ENCODE measurements at regions not wholly inside any gene's neighbourhood (a gene's known extent, or its start where the extent isn't known, plus 50 kb on each side); places are given as distances from the start of the nearest gene placed in this dataset.

DNA sequence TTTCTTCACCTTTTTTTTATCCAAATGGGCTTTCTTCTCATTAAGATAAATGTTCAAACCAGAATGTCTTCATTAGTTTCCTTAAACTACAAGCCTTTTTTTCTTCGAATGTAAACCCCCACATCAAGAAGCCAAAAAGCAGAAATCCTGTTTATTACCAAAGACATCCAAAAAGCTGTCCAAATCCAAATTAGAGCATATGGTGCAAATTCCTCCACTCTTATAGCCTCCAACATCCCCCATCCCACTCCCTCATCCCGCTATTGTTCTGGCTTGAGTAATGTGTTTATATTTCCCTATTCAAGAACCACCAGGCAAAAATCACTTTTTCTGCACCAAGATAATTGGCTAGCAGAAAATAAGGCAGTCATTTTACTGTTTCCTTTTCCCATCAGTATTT lies 315.1 kb upstream of the ADGRL3 start:
- CTCF ChIA-PET = no interaction called here
- H3K4me3 ChIP-seq (ENCODE audit: low read depth, low read length) = no peak overlapping the region
- TF ChIP-seq CTCF (IDR thresholded peaks at IDR 0.05; ENCODE audit: insufficient read depth, low read length, missing control alignments) = no peak
- POLR2A ChIA-PET = no interaction called here
- no peak for DNase-seq (ENCODE audit: low read depth, low spot score)

- no peak for DNase-seq (ENCODE audit: low read depth, low spot score)
- ChIA-PET CTCF (no interaction called here), POLR2A (no interaction called here)
- no peak for TF ChIP-seq CTCF (IDR thresholded peaks at IDR 0.05; ENCODE audit: insufficient read depth, low read length, missing control alignments)
- H3K4me3 ChIP-seq (ENCODE audit: low read depth, low read length) = no peak overlapping the region
Observed at GRCh38 chr4:60890743-60891142, 309.4 kb upstream of the ADGRL3 start.

GRCh38 chr4:60891947-60892346 lies 308.2 kb upstream of the ADGRL3 start:
- no peak for DNase-seq (ENCODE audit: low read depth, low spot score)
- no peak overlapping the region for H3K4me3 ChIP-seq (ENCODE audit: low read depth, low read length)
- TF ChIP-seq CTCF (IDR thresholded peaks at IDR 0.05; ENCODE audit: insufficient read depth, low read length, missing control alignments) = no peak
- POLR2A ChIA-PET = no interaction called here
- CTCF ChIA-PET = no interaction called here

DNA sequence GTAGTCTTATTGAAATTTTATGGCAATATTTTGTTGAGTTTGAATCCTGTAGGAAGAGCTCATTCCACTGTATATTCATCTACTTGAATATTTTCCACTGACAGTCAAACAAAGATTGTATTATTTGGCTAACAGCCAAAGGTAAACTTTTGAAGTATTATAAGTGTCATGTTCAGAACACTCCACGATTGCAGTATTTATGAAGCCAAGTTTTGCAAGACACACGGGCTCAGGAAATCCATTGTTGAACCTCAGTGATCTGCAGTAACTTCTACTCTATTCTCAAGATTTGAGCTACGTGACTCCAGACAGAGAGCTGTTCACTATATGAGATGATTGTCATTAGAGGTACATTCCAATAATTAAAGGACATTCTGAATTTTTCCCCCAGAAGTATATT lies 302.7 kb upstream of the ADGRL3 start:
- ChIA-PET POLR2A (no interaction called here), CTCF (no interaction called here)
- no peak for TF ChIP-seq CTCF (IDR thresholded peaks at IDR 0.05; ENCODE audit: insufficient read depth, low read length, missing control alignments)
- H3K4me3 ChIP-seq (ENCODE audit: low read depth, low read length) = no peak overlapping the region
- DNase-seq (ENCODE audit: low read depth, low spot score) = no peak

DNA sequence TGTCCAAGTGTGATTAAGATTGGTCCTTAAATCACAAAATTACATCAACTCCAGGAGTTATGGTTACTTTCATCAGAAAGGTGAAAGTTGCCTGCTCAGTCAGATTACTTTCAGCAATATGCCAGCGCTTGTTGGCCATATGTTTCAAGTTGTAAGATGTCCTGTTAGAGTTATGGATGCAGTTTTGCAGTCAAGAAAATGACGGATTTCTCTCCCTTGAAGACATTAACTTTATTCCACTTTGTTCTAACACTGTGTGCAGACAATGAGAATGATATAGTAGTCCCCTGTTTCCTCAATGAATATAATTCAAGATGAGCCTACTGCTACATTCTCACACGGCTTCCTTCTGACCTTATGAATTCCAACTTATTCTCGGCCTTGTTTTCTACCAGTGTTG lies 295.0 kb upstream of the ADGRL3 start:
- POLR2A ChIA-PET = no interaction called here
- H3K4me3 ChIP-seq (ENCODE audit: low read depth, low read length) = no peak overlapping the region
- CTCF ChIA-PET = no interaction called here
- TF ChIP-seq CTCF (IDR thresholded peaks at IDR 0.05; ENCODE audit: insufficient read depth, low read length, missing control alignments) = no peak
- no peak for DNase-seq (ENCODE audit: low read depth, low spot score)

DNA sequence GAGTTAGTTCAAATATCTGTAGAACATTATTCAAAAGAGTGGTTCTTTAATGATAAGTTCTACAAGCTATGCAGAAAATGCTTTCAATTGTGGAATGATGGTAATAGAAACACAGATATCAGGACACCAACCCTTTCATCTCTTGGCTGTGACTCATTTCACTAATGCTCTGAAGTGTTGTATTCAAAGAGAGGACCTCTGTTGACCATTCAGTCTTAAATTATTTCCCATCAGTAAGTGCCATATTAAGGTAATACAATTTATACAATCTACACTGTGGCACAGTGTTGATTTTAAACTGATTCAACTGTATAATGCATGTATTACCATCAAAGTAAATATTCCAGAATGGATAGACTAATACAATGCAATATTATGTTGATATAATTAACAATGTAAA lies 289.0 kb upstream of the ADGRL3 start:
- no peak overlapping the region for H3K4me3 ChIP-seq (ENCODE audit: low read depth, low read length)
- POLR2A ChIA-PET = no interaction called here
- no peak for DNase-seq (ENCODE audit: low read depth, low spot score)
- no peak for TF ChIP-seq CTCF (IDR thresholded peaks at IDR 0.05; ENCODE audit: insufficient read depth, low read length, missing control alignments)
- CTCF ChIA-PET = no interaction called here
